ENCODE measurements at regions not wholly inside any gene's neighbourhood (a gene's known extent, or its start where the extent isn't known, plus 50 kb on each side); places are given as distances from the start of the nearest gene placed in this dataset.

DNA sequence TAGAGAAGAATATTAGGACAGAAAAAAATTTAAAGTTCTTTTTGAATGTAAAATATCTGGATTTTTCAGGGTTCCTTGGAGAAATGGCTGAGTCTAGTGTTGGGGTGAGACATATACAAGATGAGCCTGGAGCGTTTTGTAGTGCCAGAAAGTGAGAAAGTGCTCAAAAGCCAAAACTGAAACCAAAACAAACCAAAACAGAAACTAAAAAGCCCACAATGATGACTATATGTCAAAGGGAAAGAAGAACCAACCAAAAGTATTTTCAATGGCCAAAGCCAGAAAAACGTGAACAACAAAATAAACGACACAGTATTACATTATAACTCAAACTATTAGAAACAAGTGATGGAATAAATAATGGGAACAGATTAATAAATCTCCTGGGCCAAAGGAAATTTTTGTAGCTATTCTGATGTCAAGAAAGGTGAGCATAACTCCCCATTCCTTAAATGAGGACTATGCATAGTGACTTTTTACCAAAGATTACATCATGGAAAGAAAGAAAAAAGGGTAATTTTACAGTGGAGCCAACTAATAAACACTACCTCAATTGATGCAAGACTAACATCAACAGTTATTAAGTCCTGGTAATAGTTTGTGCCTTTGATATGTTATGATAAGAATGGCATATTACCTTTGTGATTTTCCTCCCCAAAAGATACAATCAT lies 1137.6 kb downstream of the C4orf33 start:
- Histone ChIP-seq H3K4me1 (no peaks in the 10 kb centered on the region), H3K4me3 (no peak overlapping the region), H3K36me3 (no peaks in the 10 kb centered on the region), H3K27ac (replicated peaks in 1 of 4) (no peak overlapping the region), H3K9me3 (no peaks in the 10 kb centered on the region), H3K27me3 (no peaks in the 10 kb centered on the region)
- TF ChIP-seq POLR2AphosphoS5 (IDR thresholded peaks at IDR 0.05) (no peak), POLR2A (IDR thresholded peaks at IDR 0.05; ENCODE audit: low read depth) (no peak), EP300 (IDR thresholded peaks at IDR 0.05) (no peak)
- TF ChIP-seq, protein P1, sequence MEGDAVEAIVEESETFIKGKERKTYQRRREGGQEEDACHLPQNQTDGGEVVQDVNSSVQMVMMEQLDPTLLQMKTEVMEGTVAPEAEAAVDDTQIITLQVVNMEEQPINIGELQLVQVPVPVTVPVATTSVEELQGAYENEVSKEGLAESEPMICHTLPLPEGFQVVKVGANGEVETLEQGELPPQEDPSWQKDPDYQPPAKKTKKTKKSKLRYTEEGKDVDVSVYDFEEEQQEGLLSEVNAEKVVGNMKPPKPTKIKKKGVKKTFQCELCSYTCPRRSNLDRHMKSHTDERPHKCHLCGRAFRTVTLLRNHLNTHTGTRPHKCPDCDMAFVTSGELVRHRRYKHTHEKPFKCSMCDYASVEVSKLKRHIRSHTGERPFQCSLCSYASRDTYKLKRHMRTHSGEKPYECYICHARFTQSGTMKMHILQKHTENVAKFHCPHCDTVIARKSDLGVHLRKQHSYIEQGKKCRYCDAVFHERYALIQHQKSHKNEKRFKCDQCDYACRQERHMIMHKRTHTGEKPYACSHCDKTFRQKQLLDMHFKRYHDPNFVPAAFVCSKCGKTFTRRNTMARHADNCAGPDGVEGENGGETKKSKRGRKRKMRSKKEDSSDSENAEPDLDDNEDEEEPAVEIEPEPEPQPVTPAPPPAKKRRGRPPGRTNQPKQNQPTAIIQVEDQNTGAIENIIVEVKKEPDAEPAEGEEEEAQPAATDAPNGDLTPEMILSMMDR (IDR thresholded peaks at IDR 0.05) = no peak
- no peak for DNase-seq (ENCODE audit: extremely low spot score)
- WGBS = 75% methylated on average over 3 of the region's 3 CpGs
- intact Hi-C loops (cut with DNase I) = no loop called here

DNA sequence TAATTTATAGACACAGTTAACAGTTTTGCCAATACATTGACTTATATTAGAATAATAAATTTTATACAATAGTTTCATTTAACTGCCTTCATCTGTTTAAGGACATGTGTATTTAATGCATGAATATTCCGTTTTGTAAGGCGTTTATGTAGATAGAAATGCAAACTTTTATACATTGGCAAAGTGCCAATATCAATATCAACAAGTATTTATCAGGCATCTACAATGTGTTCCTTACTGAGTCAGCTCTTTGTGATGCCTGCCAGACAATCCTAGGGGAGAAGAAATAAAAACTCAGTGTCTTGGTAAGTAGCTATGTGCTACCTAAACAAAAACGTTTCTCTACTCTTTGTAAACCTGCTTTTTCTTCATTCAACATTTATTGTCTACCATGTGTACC lies 1142.2 kb downstream of the C4orf33 start:
- TF ChIP-seq, protein P1 (IDR thresholded peaks at IDR 0.05) = no peak
- TF ChIP-seq POLR2AphosphoS5 (IDR thresholded peaks at IDR 0.05) (no peak), EP300 (IDR thresholded peaks at IDR 0.05) (no peak), POLR2A (IDR thresholded peaks at IDR 0.05; ENCODE audit: low read depth) (no peak)
- no peaks in the 10 kb centered on the region for H3K4me1 ChIP-seq
- H3K36me3 ChIP-seq = no peaks in the 10 kb centered on the region
- H3K4me3 ChIP-seq = no peak overlapping the region
- H3K27ac ChIP-seq (replicated peaks in 1 of 4) = no peak overlapping the region
- intact Hi-C loops (cut with DNase I) = no loop called here
- 67% methylated on average over 3 of the region's 3 CpGs for WGBS
- no peaks in the 10 kb centered on the region for H3K9me3 ChIP-seq
- DNase-seq (ENCODE audit: extremely low spot score) = no peak
- H3K27me3 ChIP-seq = no peaks in the 10 kb centered on the region

DNA sequence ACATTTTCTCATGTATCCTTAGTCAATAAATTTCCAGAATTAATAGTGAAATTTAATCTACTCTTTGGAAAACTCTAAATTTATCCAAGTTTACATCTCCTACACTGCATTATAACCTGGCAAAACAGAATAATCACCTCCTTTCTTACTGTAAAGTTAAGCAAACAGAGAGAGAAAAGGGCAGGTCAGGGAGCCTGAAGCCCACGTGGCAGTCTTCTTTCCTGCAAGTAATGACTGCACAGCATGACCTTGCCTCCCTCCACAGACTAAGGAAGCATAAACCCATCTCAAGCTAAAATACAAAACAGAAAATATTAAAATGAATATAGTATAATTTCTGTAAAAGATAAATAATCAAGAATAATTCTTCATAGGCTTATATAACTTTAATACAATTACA lies 1153.0 kb downstream of the C4orf33 start:
- no peak for DNase-seq (ENCODE audit: extremely low spot score)
- Histone ChIP-seq H3K4me3 (no peak overlapping the region), H3K36me3 (no peaks in the 10 kb centered on the region), H3K27ac (replicated peaks in 1 of 4) (no peak overlapping the region), H3K9me3 (no peaks in the 10 kb centered on the region), H3K4me1 (peaks cover 0 to 4% (median 0%) of the 10 kb centered on the region in 4 donors), H3K27me3 (no peaks in the 10 kb centered on the region)
- TF ChIP-seq EP300 (IDR thresholded peaks at IDR 0.05) (no peak), POLR2AphosphoS5 (IDR thresholded peaks at IDR 0.05) (no peak), POLR2A (IDR thresholded peaks at IDR 0.05; ENCODE audit: low read depth) (no peak)
- TF ChIP-seq, protein P1 (IDR thresholded peaks at IDR 0.05) = no peak
- intact Hi-C loops (cut with DNase I) = no loop called here
- 23% methylated on average over 1 of the region's 1 CpG for WGBS

DNA sequence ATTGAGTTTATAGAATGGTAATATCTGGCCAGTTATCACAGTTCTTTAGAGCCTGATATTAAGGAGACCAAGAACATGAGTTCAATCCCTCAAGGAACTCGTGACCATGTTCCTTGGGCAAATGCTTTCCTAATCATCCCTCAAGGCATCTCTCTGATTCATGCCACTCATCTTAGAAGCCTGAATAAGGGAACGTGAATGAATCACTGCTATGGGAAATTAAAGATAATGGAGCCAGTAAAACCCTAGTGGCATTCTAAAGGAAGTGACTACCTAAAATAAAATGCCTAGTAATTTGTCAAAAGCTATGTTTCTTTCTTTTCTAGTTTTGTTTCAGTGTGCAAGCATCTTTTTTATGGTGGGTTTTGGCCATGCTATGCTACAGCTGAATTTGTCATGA lies 1161.3 kb downstream of the C4orf33 start:
- intact Hi-C loops (cut with DNase I) = no loop called here
- TF ChIP-seq POLR2A (IDR thresholded peaks at IDR 0.05; ENCODE audit: low read depth) = no peak
- no peak for TF ChIP-seq POLR2AphosphoS5 (IDR thresholded peaks at IDR 0.05)
- TF ChIP-seq, protein P1 (IDR thresholded peaks at IDR 0.05) = no peak
- no peak for TF ChIP-seq EP300 (IDR thresholded peaks at IDR 0.05)
- no peak for DNase-seq (ENCODE audit: extremely low spot score)
- H3K27ac ChIP-seq (replicated peaks in 1 of 4) = no peak overlapping the region
- 79% methylated on average over 2 of the region's 2 CpGs for WGBS
- H3K4me3 ChIP-seq = no peak overlapping the region
- H3K9me3 ChIP-seq = no peaks in the 10 kb centered on the region
- no peaks in the 10 kb centered on the region for H3K4me1 ChIP-seq
- no peaks in the 10 kb centered on the region for H3K36me3 ChIP-seq
- H3K27me3 ChIP-seq = no peaks in the 10 kb centered on the region

DNA sequence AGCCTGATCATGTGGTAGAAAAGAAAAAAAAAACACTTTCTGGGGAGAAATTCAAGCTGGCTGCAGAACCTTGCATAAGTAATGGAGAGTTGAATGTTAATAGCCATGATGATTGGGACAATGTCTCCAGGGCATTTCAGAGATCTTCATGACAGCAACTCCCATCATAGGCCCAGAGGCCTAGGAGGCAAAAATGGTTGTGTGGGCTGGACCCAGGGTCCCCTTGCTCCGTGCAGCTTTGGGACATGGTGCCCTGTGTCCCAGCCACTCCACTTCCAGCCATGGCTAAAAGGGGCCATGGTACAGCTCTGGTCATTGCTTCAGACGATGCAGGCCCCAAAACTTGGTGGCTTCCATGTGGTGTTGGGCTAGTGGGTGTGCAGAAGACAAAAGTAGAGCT lies 1170.9 kb downstream of the C4orf33 start:
- WGBS = 83% methylated on average over 1 of the region's 2 CpGs
- no peaks in the 10 kb centered on the region for H3K36me3 ChIP-seq
- no peak for DNase-seq (ENCODE audit: extremely low spot score)
- intact Hi-C loops (cut with DNase I) = no loop called here
- no peak for TF ChIP-seq POLR2AphosphoS5 (IDR thresholded peaks at IDR 0.05)
- no peak overlapping the region for H3K27ac ChIP-seq (replicated peaks in 1 of 4)
- H3K4me3 ChIP-seq = no peak overlapping the region
- no peaks in the 10 kb centered on the region for H3K4me1 ChIP-seq
- no peaks in the 10 kb centered on the region for H3K9me3 ChIP-seq
- no peaks in the 10 kb centered on the region for H3K27me3 ChIP-seq
